ENCODE measurements at regions not wholly inside any gene's neighbourhood (a gene's known extent, or its start where the extent isn't known, plus 50 kb on each side); places are given as distances from the start of the nearest gene placed in this dataset.

- Histone ChIP-seq H3K27me3 (no peaks in the 10 kb centered on the region), H3K9me3 (no peaks in the 10 kb centered on the region), H3K36me3 (no peaks in the 10 kb centered on the region), H3K4me3 (no peak overlapping the region), H3K4me1 (no peaks in the 10 kb centered on the region), H3K27ac (no peak overlapping the region)
- no peak for DNase-seq
- TF ChIP-seq CTCF (IDR thresholded peaks at IDR 0.05) (no peak), POLR2A (IDR thresholded peaks at IDR 0.05) (no peak)
Observed at GRCh38 chr5:6202149-6202967, 176.0 kb downstream of the MED10 start.

GRCh38 chr5:6201631-6202030, 176.7 kb downstream of the MED10 start:
- DNase-seq: no peak
- TF ChIP-seq POLR2A (IDR thresholded peaks at IDR 0.05): no peak
- no peak for TF ChIP-seq CTCF (IDR thresholded peaks at IDR 0.05)
- no peaks in the 10 kb centered on the region for H3K36me3 ChIP-seq
- H3K27ac ChIP-seq: no peak overlapping the region
- no peaks in the 10 kb centered on the region for H3K4me1 ChIP-seq
- no peaks in the 10 kb centered on the region for H3K9me3 ChIP-seq
- no peak overlapping the region for H3K4me3 ChIP-seq
- H3K27me3 ChIP-seq: no peaks in the 10 kb centered on the region

DNA sequence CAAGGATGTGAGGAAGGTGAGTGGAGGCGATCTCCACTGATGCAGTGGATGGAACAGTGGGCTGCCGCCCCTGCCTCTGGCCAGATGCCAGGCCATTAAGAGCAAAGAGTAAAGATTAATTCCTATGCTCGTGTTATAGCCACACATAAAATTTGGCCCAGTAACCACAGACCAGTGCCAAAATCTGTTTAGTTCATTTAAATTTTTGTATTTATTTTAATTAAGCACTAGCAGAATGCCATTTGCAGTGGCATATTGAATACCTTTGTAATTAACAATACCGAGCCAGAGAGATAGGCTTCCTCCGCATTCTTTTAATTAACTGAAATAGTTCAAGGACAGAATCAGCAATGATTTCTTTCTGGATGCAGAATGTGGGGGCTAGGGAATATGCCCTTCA, 179.8 kb downstream of the MED10 start:
- H3K27ac ChIP-seq: no peak overlapping the region
- no peaks in the 10 kb centered on the region for H3K36me3 ChIP-seq
- H3K27me3 ChIP-seq: no peaks in the 10 kb centered on the region
- DNase-seq: no peak
- H3K4me1 ChIP-seq: no peaks in the 10 kb centered on the region
- H3K4me3 ChIP-seq: no peak overlapping the region
- H3K9me3 ChIP-seq: no peaks in the 10 kb centered on the region
- no peak for TF ChIP-seq POLR2A (IDR thresholded peaks at IDR 0.05)
- TF ChIP-seq CTCF (IDR thresholded peaks at IDR 0.05): no peak

GRCh38 chr5:6197427-6197826, 180.9 kb downstream of the MED10 start:
- H3K36me3 ChIP-seq: no peaks in the 10 kb centered on the region
- no peaks in the 10 kb centered on the region for H3K4me1 ChIP-seq
- no peak overlapping the region for H3K4me3 ChIP-seq
- no peak overlapping the region for H3K27ac ChIP-seq
- no peaks in the 10 kb centered on the region for H3K27me3 ChIP-seq
- no peak for DNase-seq
- no peaks in the 10 kb centered on the region for H3K9me3 ChIP-seq
- TF ChIP-seq CTCF (IDR thresholded peaks at IDR 0.05): no peak

DNA sequence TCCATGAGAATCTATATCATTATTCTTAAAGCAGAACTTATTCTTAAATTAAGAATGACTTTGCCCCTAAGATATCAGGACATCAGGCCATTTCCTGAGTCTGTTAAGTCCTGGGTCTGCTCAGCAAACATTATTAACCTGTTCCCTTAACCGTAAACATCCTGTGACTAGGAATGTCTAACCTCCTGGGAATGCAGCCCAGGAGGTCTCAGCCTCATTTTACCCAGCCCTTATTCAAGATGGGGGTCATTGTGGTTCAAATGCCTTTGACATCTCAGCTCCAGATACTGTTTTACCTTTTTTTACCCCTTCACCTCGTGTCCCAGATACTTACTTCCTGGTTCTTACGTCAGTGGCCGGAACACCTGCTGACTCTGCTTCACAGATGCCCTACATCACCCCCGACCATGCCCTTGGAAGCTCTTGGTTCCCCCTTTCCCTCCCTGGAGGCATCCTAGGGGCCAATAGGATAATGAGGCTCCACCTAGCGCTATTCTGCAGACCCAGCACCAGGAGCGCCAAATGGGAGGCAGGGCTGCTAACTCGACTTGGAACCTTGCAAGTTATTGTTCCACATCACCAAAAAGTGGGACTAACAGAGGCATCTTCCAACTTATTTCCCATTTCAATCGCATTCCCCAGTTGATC, 182.5 kb downstream of the MED10 start:
- Histone ChIP-seq H3K27me3 (no peaks in the 10 kb centered on the region), H3K9me3 (no peaks in the 10 kb centered on the region), H3K36me3 (no peaks in the 10 kb centered on the region), H3K27ac (no peak overlapping the region), H3K4me3 (no peak overlapping the region), H3K4me1 (no peaks in the 10 kb centered on the region)
- TF ChIP-seq CTCF (IDR thresholded peaks at IDR 0.05) (no peak), POLR2A (IDR thresholded peaks at IDR 0.05) (no peak)
- DNase-seq: no peak

Data from Peyer's patch (tissue), 4 donors.